ENCODE measurements at regions not wholly inside any gene's neighbourhood (a gene's known extent, or its start where the extent isn't known, plus 50 kb on each side); places are given as distances from the start of the nearest gene placed in this dataset.

DNA sequence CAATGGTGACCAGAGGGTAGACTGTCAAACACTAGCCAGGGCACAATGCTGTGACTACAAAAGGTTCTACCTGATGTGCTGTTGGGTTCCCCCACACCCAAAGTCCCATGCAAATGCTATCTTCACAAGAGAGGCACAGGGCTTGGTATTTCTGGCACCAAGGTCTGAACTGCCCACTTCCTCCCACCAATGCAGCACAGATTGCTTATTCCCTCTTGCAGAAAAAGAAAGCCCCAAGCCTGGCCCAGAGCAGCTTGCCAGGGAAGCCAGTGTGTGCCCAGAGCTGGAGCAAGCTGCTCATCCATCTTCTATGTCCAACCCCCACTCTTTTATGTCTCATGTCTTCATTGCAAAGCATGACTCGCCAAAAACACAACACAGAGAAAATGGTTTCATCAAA lies 149.4 kb upstream of the CAMK1G start:
- CTCF ChIA-PET: no interaction called here
- H3K4me1 ChIP-seq (ENCODE audit: control insufficient read depth, insufficient read depth, low read length): no peaks in the 10 kb centered on the region
- no peak for ATAC-seq
- no peak for DNase-seq (ENCODE audit: low read depth, low spot score)
- no peaks in the 10 kb centered on the region for H3K27me3 ChIP-seq (ENCODE audit: control insufficient read depth, insufficient read depth, low read length)
- intact Hi-C loops (cut with micrococcal nuclease; ENCODE audit: unreplicated experiment): no loop called here
- no peak overlapping the region for H3K4me3 ChIP-seq (ENCODE audit: low read depth in 2 of 2, low read length in 2 of 2)
- no peaks in the 10 kb centered on the region for H3K36me3 ChIP-seq (ENCODE audit: control insufficient read depth, insufficient read depth, low read length)
- TF ChIP-seq REST (IDR thresholded peaks at IDR 0.05; ENCODE audit: insufficient read depth in 1 of 2, low read depth in 2 of 2, low read length in 1 of 2): no peak
- no peak for TF ChIP-seq TCF7L2 (IDR thresholded peaks at IDR 0.05; ENCODE audit: low read depth, low read length)
- TF ChIP-seq, protein P1, sequence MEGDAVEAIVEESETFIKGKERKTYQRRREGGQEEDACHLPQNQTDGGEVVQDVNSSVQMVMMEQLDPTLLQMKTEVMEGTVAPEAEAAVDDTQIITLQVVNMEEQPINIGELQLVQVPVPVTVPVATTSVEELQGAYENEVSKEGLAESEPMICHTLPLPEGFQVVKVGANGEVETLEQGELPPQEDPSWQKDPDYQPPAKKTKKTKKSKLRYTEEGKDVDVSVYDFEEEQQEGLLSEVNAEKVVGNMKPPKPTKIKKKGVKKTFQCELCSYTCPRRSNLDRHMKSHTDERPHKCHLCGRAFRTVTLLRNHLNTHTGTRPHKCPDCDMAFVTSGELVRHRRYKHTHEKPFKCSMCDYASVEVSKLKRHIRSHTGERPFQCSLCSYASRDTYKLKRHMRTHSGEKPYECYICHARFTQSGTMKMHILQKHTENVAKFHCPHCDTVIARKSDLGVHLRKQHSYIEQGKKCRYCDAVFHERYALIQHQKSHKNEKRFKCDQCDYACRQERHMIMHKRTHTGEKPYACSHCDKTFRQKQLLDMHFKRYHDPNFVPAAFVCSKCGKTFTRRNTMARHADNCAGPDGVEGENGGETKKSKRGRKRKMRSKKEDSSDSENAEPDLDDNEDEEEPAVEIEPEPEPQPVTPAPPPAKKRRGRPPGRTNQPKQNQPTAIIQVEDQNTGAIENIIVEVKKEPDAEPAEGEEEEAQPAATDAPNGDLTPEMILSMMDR (IDR thresholded peaks at IDR 0.05): no peak
- no peak for TF ChIP-seq SIN3A (IDR thresholded peaks at IDR 0.05; ENCODE audit: borderline replicate concordance, insufficient read depth, low read depth, low read length)
- no peak for TF ChIP-seq POLR2AphosphoS5 (IDR thresholded peaks at IDR 0.05; ENCODE audit: low read depth, low read length)
- POLR2A ChIA-PET: no interaction called here
- H3K27ac ChIP-seq (ENCODE audit: low read length): no peak overlapping the region
- H3K9me3 ChIP-seq (ENCODE audit: control insufficient read depth, insufficient read depth, low read depth, low read length): no peaks in the 10 kb centered on the region
- no TSS peak for BruUV-seq (replicated peaks)
- in situ Hi-C loops (cut with HindIII; ENCODE audit: low pct_unique_long_range_greater_than_20kb, low sequenced_read_pairs): no loop called here

GRCh38 chr1:209434631-209435217 lies 148.8 kb upstream of the CAMK1G start:
- no TSS peak for BruUV-seq (replicated peaks)
- Histone ChIP-seq H3K27ac (ENCODE audit: low read length) (no peak overlapping the region), H3K9me3 (ENCODE audit: control insufficient read depth, insufficient read depth, low read depth, low read length) (no peaks in the 10 kb centered on the region), H3K36me3 (ENCODE audit: control insufficient read depth, insufficient read depth, low read length) (no peaks in the 10 kb centered on the region), H3K4me3 (ENCODE audit: low read depth in 2 of 2, low read length in 2 of 2) (no peak overlapping the region), H3K27me3 (ENCODE audit: control insufficient read depth, insufficient read depth, low read length) (no peaks in the 10 kb centered on the region), H3K4me1 (ENCODE audit: control insufficient read depth, insufficient read depth, low read length) (no peaks in the 10 kb centered on the region)
- ATAC-seq: no peak
- in situ Hi-C loops (cut with HindIII; ENCODE audit: low pct_unique_long_range_greater_than_20kb, low sequenced_read_pairs): no loop called here
- DNase-seq (ENCODE audit: low read depth, low spot score): no peak
- TF ChIP-seq, protein P1 (IDR thresholded peaks at IDR 0.05): no peak
- TF ChIP-seq SIN3A (IDR thresholded peaks at IDR 0.05; ENCODE audit: borderline replicate concordance, insufficient read depth, low read depth, low read length): no peak
- POLR2A ChIA-PET: no interaction called here
- intact Hi-C loops (cut with micrococcal nuclease; ENCODE audit: unreplicated experiment): no loop called here
- CTCF ChIA-PET: interaction anchor here (0.6 kb wide), 1 partner anchor 28 kb away, joined by 3 read pairs; no protein-coding TSS in a partner anchor
